Endothelial cell (in vitro differentiated cells): ENCODE measurements at regions not wholly inside any gene's neighbourhood (a gene's known extent, or its start where the extent isn't known, plus 50 kb on each side); places are given as distances from the start of the nearest gene placed in this dataset.

ENCODE experiments used
- DNase-seq: peaks from one replicate; pipeline ENCODE4 v3.0.0; 2021; ENCODE audit warnings: low spot score
- H3K27ac Mint-ChIP-seq: one replicate; pipeline ENCODE4 v1.8.0; 2021; ENCODE audit warnings: mixed read lengths, inconsistent platforms; ENCODE audit not compliant: unreplicated experiment
- H3K27me3 Mint-ChIP-seq: one replicate; pipeline ENCODE4 v1.8.0; 2021; ENCODE audit warnings: mild to moderate bottlenecking, moderate library complexity, mixed read lengths, inconsistent platforms; ENCODE audit not compliant: unreplicated experiment
- H3K36me3 Mint-ChIP-seq: one replicate; pipeline ENCODE4 v1.8.0; 2021; ENCODE audit warnings: mild to moderate bottlenecking, low read depth, mixed read lengths, inconsistent platforms; ENCODE audit not compliant: unreplicated experiment
- H3K4me1 Mint-ChIP-seq: one replicate; pipeline ENCODE4 v1.8.0; 2021; ENCODE audit warnings: mild to moderate bottlenecking, mixed read lengths, inconsistent platforms; ENCODE audit not compliant: unreplicated experiment
- H3K4me3 Mint-ChIP-seq: one replicate; pipeline ENCODE4 v1.8.0; 2021; ENCODE audit warnings: mild to moderate bottlenecking, mixed read lengths, inconsistent platforms; ENCODE audit not compliant: unreplicated experiment
- H3K9me3 Mint-ChIP-seq: one replicate; pipeline ENCODE4 v1.8.0; 2021; ENCODE audit warnings: mixed read lengths, inconsistent platforms; ENCODE audit not compliant: unreplicated experiment
- TF ChIP-seq, protein P1 (sequence below): fragments of 200-600 bp; sonication (generic); IDR thresholded peaks from one replicate; pipeline ENCODE4 v1.5.0; 2021; ENCODE audit warnings: antibody characterized with exemption; ENCODE audit not compliant: unreplicated experiment

DNA sequence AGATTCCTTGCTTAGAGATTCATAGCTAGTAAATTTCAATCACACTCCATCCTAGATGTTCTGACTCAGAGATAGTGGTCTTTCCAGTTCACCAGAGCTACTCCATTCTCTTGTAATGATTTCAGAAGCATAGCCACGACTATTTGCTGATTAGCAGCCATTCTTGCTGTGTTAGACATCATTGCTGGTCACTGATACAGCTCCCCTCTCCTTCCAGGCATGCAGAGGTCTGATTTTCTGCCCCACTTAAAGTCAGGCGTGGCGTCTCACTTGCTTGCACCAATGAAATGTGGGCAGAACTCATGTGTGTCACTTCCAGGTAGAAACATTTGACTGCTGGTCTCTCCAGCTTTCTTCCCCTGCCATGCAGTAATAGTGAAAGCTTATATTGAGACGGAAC, 168.9 kb upstream of the JARID2 start:
- H3K27ac Mint-ChIP-seq = no peak overlapping the region
- H3K9me3 Mint-ChIP-seq = no peaks in the 10 kb centered on the region
- TF ChIP-seq, protein P1, sequence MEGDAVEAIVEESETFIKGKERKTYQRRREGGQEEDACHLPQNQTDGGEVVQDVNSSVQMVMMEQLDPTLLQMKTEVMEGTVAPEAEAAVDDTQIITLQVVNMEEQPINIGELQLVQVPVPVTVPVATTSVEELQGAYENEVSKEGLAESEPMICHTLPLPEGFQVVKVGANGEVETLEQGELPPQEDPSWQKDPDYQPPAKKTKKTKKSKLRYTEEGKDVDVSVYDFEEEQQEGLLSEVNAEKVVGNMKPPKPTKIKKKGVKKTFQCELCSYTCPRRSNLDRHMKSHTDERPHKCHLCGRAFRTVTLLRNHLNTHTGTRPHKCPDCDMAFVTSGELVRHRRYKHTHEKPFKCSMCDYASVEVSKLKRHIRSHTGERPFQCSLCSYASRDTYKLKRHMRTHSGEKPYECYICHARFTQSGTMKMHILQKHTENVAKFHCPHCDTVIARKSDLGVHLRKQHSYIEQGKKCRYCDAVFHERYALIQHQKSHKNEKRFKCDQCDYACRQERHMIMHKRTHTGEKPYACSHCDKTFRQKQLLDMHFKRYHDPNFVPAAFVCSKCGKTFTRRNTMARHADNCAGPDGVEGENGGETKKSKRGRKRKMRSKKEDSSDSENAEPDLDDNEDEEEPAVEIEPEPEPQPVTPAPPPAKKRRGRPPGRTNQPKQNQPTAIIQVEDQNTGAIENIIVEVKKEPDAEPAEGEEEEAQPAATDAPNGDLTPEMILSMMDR = no peak
- H3K4me1 Mint-ChIP-seq = peaks cover 10% of the 10 kb centered on the region
- H3K27me3 Mint-ChIP-seq = peaks cover 8% of the 10 kb centered on the region
- H3K4me3 Mint-ChIP-seq = no peak overlapping the region
- no peaks in the 10 kb centered on the region for H3K36me3 Mint-ChIP-seq
- no peak for DNase-seq

DNA sequence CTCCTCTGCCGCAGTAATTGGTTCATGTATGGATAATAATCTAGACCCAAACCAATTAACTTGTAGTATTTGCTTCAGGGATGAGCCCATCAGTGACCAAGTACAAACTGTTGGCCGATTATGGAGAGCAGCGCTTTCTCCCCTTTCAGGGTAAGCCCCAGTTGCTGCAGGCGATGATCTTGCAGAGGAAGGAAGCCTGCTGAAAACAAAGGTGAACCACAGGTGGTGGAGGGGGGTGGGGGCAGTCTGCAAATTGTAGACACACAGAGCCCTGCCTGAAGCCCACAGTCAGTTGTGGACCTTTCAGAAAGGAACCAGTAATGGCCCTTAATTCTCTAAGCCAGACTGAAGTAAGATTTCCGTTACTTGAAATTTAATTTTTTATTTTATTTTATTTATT, 167.9 kb upstream of the JARID2 start:
- H3K4me3 Mint-ChIP-seq = no peak overlapping the region
- peaks cover 8% of the 10 kb centered on the region for H3K27me3 Mint-ChIP-seq
- no peak overlapping the region for H3K27ac Mint-ChIP-seq
- no peak for DNase-seq
- TF ChIP-seq, protein P1 = no peak
- H3K4me1 Mint-ChIP-seq = peaks cover 10% of the 10 kb centered on the region
- H3K9me3 Mint-ChIP-seq = no peaks in the 10 kb centered on the region
- no peaks in the 10 kb centered on the region for H3K36me3 Mint-ChIP-seq

DNA sequence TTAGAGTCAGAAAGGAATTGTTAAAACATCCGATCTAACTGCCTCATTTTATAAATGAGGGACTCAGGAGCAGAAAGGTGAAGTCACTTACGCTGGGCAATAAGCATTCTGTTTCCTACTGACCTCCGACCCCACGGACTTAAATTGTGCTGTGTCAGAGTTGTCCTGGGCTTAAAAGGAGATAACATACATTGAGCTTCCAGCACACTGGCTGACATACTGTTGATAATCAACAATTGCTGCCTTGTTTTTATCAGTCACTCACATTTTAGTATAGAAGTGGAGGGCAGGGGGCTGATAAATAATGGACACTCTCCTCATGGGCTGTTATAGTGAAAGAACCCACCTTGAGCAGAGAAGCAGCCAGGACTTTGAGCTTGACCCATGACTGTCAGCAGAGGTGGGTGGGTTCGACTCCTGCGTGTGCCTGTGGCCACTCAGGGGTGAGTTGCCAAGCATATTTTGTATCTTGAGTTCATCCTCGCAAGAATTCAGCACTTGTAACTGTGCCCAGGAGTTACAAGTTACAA, 166.5 kb upstream of the JARID2 start:
- H3K36me3 Mint-ChIP-seq = no peaks in the 10 kb centered on the region
- no peak overlapping the region for H3K4me3 Mint-ChIP-seq
- DNase-seq = no peak
- TF ChIP-seq, protein P1 = no peak
- peaks cover 10% of the 10 kb centered on the region for H3K4me1 Mint-ChIP-seq
- no peak overlapping the region for H3K27ac Mint-ChIP-seq
- H3K27me3 Mint-ChIP-seq = peaks cover 7% of the 10 kb centered on the region
- no peaks in the 10 kb centered on the region for H3K9me3 Mint-ChIP-seq

DNA sequence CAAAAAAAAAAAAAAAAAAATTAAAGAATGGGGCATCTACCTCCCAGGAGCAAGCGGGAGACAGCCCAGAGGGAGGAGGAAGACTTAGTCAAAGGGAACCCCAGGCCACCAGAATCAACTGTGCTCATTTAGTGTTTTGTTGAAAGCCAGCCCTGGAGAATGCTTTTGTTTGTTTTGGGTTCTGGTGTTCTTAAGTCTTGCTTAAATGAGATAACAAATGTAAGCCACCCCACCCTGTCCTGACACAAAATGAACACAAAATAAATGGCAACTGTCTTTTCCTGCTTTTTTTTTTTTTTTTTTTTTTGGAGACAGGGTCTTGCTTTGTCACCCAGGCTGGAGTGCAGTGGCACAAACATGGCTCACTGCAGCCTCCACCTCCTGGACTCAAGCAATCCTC, 165.0 kb upstream of the JARID2 start:
- Mint-ChIP-seq H3K4me1 (peaks cover 10% of the 10 kb centered on the region), H3K27ac (no peak overlapping the region), H3K4me3 (no peak overlapping the region), H3K27me3 (peaks cover 7% of the 10 kb centered on the region), H3K36me3 (no peaks in the 10 kb centered on the region), H3K9me3 (no peaks in the 10 kb centered on the region)
- DNase-seq = no peak
- TF ChIP-seq, protein P1 = no peak

DNA sequence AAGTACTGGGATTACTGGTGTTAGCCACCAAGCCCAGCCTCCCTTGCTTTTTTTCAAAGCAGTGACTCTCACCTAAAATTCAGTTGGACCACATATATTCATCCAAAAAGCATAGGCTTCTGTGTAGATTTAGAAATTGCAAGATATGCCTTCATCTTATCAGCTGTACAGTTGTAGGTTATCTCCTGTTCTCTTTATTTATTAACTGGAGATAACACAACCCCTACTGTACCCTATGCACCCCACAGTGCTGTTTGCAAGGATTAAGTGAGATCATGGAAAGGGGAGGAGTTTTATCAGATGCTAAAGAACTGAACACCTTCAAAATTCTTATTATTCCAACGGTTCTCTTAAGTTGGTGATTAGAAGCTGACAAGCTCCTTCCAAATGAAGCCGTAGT, 164.4 kb upstream of the JARID2 start:
- Mint-ChIP-seq H3K27me3 (peaks cover 2% of the 10 kb centered on the region), H3K4me3 (no peak overlapping the region), H3K4me1 (peaks cover 10% of the 10 kb centered on the region), H3K9me3 (no peaks in the 10 kb centered on the region), H3K27ac (no peak overlapping the region), H3K36me3 (no peaks in the 10 kb centered on the region)
- TF ChIP-seq, protein P1 = no peak
- no peak for DNase-seq
